ENCODE measurements at regions not wholly inside any gene's neighbourhood (a gene's known extent, or its start where the extent isn't known, plus 50 kb on each side); places are given as distances from the start of the nearest gene placed in this dataset.

- TF ChIP-seq CTCF (IDR thresholded peaks at IDR 0.05): no peak
- no peak for TF ChIP-seq POLR2A (IDR thresholded peaks at IDR 0.05)
Measured at GRCh38 chr11:92845805-92846204, 123.6 kb upstream of the MTNR1B start.
